HCT116 (cell line): ENCODE measurements at regions not wholly inside any gene's neighbourhood (a gene's known extent, or its start where the extent isn't known, plus 50 kb on each side); places are given as distances from the start of the nearest gene placed in this dataset.

Source experiments
- ATAC-seq: fragments of 200-7000 bp; cut with Tn5 transposase; 2 replicates; pipeline ENCODE4 v1.9.1; 2020; ENCODE audit warnings: mild to moderate bottlenecking, moderate library complexity
- BruUV-seq: library from RNA; stranded (reverse); fragments of 400-500 nt; replicated peaks from 2 replicates; lab custom pipeline; 2021; lab: Mats Ljungman, UMichigan
- CTCF ChIA-PET: fragments of 300-600 bp; sonication (Branson Sonifier 250); formaldehyde crosslinking; loops from one replicate; lab custom pipeline; 2021; ENCODE audit warnings: antibody characterized with exemption; lab: Charles Lee
- POLR2A ChIA-PET: fragments of 300-600, 350-600 bp; sonication (Branson Sonifier 250); formaldehyde crosslinking; loops from one replicate; lab custom pipeline; 2021; ENCODE audit warnings: antibody characterized with exemption; lab: Charles Lee
- RAD21 ChIA-PET, 2 experiments: fragments of 300-600 bp; sonication (Branson Sonifier 250); formaldehyde crosslinking; loops; one replicate each; lab custom pipeline; 2023; ENCODE audit warnings: low total read pairs in 2 of 2; ENCODE audit not compliant: uncharacterized antibody in 2 of 2, unreplicated experiment in 2 of 2, low non-redundant PET in 1 of 2; lab: Charles Lee
- DNase-seq: peaks from one replicate; pipeline ENCODE4 v3.0.0-alpha.2; 2010; ENCODE audit warnings: low read depth, low spot score
- H2AFZ ChIP-seq: fragments of 200-600 bp; shearing (Covaris generic), sonication (generic); 2 replicates; pipeline ENCODE4 v1.6.1; 2017; ENCODE audit warnings: low read depth, mixed run types, mixed read lengths, antibody characterized with exemption, low read length; ENCODE audit not compliant: poor library complexity, severe bottlenecking
- H3K27ac ChIP-seq: 2 replicates; pipeline ENCODE4 v1.5.1; 2012; ENCODE audit warnings: low read depth, low read length
- H3K27me3 ChIP-seq: fragments of 200-600 bp; sonication (generic); 2 replicates; pipeline ENCODE4 v1.6.1; 2016; ENCODE audit warnings: mixed run types, low read length, mixed read lengths; ENCODE audit not compliant: insufficient read depth
- H3K36me3 ChIP-seq, 2 experiments: fragments of 200-500 bp in 1 of 2; fragments of 200-600 bp in 1 of 2; sonication (Bioruptor generic) in 1 of 2; sonication (generic) in 1 of 2; 2 replicates each; pipeline versions ENCODE4 v1.5.1 to v1.6.1; 2014 to 2016; ENCODE audit warnings: low read length in 2 of 2, inconsistent platforms in 1 of 2, mixed read lengths in 1 of 2, mixed run types in 1 of 2; ENCODE audit not compliant: insufficient read depth in 2 of 2, control insufficient read depth in 1 of 2
- H3K4me1 ChIP-seq, 2 experiments: fragments of 200-600 bp in 1 of 2; sonication (generic) in 1 of 2; 2 replicates each; pipeline versions ENCODE4 v1.5.1 to v1.6.1; 2012 to 2017; ENCODE audit warnings: low read length in 2 of 2, inconsistent platforms in 1 of 2, mild to moderate bottlenecking in 1 of 2, mixed read lengths in 1 of 2, mixed run types in 1 of 2, moderate library complexity in 1 of 2; ENCODE audit not compliant: insufficient read depth in 2 of 2, control insufficient read depth in 1 of 2
- H3K4me2 ChIP-seq: fragments of 200-600 bp; sonication (generic); 2 replicates; pipeline ENCODE4 v1.6.1; 2017; ENCODE audit warnings: mixed run types, low read length, mixed read lengths
- H3K4me3 ChIP-seq, 2 experiments: fragments of 200-600 bp in 1 of 2; sonication (generic) in 1 of 2; replicated peaks in 1 of 2; 2 replicates each; pipeline ENCODE4 v1.5.1; 2011 to 2016; ENCODE audit warnings: low read length in 2 of 2, control low read depth in 1 of 2, low read depth in 1 of 2, mild to moderate bottlenecking in 1 of 2, mixed read lengths in 1 of 2, mixed run types in 1 of 2
- H3K79me2 ChIP-seq: fragments of 200-600 bp; sonication (generic); 2 replicates; pipeline ENCODE4 v1.6.1; 2017; ENCODE audit warnings: mild to moderate bottlenecking, mixed run types, low read length, moderate library complexity, mixed read lengths; ENCODE audit not compliant: insufficient read depth
- H3K9ac ChIP-seq: fragments of 200-600 bp; sonication (generic); 2 replicates; pipeline ENCODE4 v1.6.1; 2016; ENCODE audit warnings: low read length, mixed read lengths
- H3K9me2 ChIP-seq: fragments of 200-600 bp; sonication (generic), shearing (Covaris generic); 2 replicates; pipeline ENCODE4 v1.6.1; 2017; ENCODE audit warnings: mixed run types, mild to moderate bottlenecking, moderate library complexity; ENCODE audit not compliant: insufficient read depth
- H3K9me3 ChIP-seq, 2 experiments: fragments of 200-500 bp in 1 of 2; fragments of 200-600 bp in 1 of 2; sonication (Bioruptor generic) in 1 of 2; sonication (generic) in 1 of 2; 2 replicates each; pipeline ENCODE4 v1.6.1; 2014 to 2017; ENCODE audit warnings: low read length in 2 of 2, mixed read lengths in 2 of 2, inconsistent platforms in 1 of 2, low read depth in 1 of 2, mild to moderate bottlenecking in 1 of 2, mixed run types in 1 of 2, moderate library complexity in 1 of 2; ENCODE audit not compliant: control insufficient read depth in 1 of 2, insufficient read depth in 1 of 2
- H4K20me1 ChIP-seq: fragments of 200-600 bp; sonication (generic), shearing (Covaris generic); 2 replicates; pipeline ENCODE4 v1.6.1; 2017; ENCODE audit warnings: mixed run types, mild to moderate bottlenecking, moderate library complexity; ENCODE audit not compliant: insufficient read depth
- JUND ChIP-seq: IDR thresholded peaks from 2 replicates; pipeline ENCODE4 v1.6.1; 2012
- RAD21 ChIP-seq: IDR thresholded peaks from 2 replicates; pipeline ENCODE4 v1.6.1; 2012; ENCODE audit warnings: low read depth, mild to moderate bottlenecking
- SP1 ChIP-seq: IDR thresholded peaks from 2 replicates; pipeline ENCODE4 v1.6.1; 2012; ENCODE audit warnings: low read depth
- intact Hi-C: fragments of 100-400 bp; cut with micrococcal nuclease; formaldehyde crosslinking; loops from 2 replicates; pipeline ENCODE4 v1.10.0; 2022
- TF ChIP-seq, protein P1 (sequence below), 3 experiments: fragments of 200-600 bp in 1 of 3; sonication (generic) in 1 of 3; IDR thresholded peaks in 2 of 3; conservative IDR thresholded peaks in 1 of 3; 2 replicates each; pipeline ENCODE4 v1.5.1; 2012 to 2017; ENCODE audit warnings: low read depth in 2 of 3, low read length in 2 of 3, antibody characterized with exemption in 1 of 3, borderline replicate concordance in 1 of 3, control low read depth in 1 of 3, mild to moderate bottlenecking in 1 of 3, mixed read lengths in 1 of 3, mixed run types in 1 of 3, moderate library complexity in 1 of 3; ENCODE audit not compliant: insufficient read depth in 1 of 3
- TF ChIP-seq, protein P2 (sequence below): IDR thresholded peaks from 2 replicates; pipeline ENCODE4 v1.6.1; 2011; ENCODE audit warnings: mild to moderate bottlenecking, low read length, moderate library complexity; ENCODE audit not compliant: insufficient replicate concordance; ENCODE audit errors: extremely low read depth

DNA sequence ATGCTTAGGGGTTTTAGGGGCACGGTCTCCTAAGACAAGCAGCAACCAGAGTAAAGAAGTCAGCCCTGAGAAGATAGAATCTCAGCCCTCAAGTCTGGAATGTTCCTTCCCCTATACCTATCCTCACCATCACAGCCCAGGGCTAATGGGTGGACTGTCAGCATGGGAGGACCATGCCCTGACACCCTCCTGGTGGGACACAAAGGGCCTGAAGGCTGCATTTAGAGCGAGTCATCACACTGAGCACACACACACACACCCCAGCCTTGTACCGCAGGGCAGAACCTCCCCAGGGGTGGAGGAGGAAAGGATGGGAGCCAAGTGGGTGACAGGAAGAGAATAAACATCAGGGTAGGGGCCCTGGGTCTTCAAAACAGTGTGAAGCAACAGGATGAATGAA, 174.8 kb upstream of the SERP2 start:
- BruUV-seq = no TSS peak
- ChIA-PET CTCF (no interaction called here), RAD21 (interaction anchor here in 1 of 2 experiments (0.6 kb wide), 1 partner anchor 1358 kb away, joined by 3 read pairs; no protein-coding TSS in a partner anchor), POLR2A (no interaction called here)
- H3K79me2 ChIP-seq = no peaks in the 10 kb centered on the region
- H4K20me1 ChIP-seq = no peaks in the 10 kb centered on the region
- ATAC-seq (peak; percentile 86), DNase-seq (no peak)
- peaks cover 0 to 26% of the 10 kb centered on the region in 2 experiments; a peak in 2 of 4 replicates for H3K4me1 ChIP-seq
- no peaks in the 10 kb centered on the region for H3K27me3 ChIP-seq
- TF ChIP-seq, protein P1, sequence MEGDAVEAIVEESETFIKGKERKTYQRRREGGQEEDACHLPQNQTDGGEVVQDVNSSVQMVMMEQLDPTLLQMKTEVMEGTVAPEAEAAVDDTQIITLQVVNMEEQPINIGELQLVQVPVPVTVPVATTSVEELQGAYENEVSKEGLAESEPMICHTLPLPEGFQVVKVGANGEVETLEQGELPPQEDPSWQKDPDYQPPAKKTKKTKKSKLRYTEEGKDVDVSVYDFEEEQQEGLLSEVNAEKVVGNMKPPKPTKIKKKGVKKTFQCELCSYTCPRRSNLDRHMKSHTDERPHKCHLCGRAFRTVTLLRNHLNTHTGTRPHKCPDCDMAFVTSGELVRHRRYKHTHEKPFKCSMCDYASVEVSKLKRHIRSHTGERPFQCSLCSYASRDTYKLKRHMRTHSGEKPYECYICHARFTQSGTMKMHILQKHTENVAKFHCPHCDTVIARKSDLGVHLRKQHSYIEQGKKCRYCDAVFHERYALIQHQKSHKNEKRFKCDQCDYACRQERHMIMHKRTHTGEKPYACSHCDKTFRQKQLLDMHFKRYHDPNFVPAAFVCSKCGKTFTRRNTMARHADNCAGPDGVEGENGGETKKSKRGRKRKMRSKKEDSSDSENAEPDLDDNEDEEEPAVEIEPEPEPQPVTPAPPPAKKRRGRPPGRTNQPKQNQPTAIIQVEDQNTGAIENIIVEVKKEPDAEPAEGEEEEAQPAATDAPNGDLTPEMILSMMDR (IDR thresholded peaks at IDR 0.05 in 2 of 3, conservative IDR thresholded peaks at IDR 0.05 in 1 of 3; ENCODE audit: borderline replicate concordance in 1 of 3, insufficient read depth in 1 of 3, low read depth in 2 of 3, low read length in 2 of 3) = no peak
- TF ChIP-seq RAD21 (no peak), SP1 (peak; percentile 10; the same call in 1 of the 2 replicates), JUND (no peak)
- TF ChIP-seq, protein P2, sequence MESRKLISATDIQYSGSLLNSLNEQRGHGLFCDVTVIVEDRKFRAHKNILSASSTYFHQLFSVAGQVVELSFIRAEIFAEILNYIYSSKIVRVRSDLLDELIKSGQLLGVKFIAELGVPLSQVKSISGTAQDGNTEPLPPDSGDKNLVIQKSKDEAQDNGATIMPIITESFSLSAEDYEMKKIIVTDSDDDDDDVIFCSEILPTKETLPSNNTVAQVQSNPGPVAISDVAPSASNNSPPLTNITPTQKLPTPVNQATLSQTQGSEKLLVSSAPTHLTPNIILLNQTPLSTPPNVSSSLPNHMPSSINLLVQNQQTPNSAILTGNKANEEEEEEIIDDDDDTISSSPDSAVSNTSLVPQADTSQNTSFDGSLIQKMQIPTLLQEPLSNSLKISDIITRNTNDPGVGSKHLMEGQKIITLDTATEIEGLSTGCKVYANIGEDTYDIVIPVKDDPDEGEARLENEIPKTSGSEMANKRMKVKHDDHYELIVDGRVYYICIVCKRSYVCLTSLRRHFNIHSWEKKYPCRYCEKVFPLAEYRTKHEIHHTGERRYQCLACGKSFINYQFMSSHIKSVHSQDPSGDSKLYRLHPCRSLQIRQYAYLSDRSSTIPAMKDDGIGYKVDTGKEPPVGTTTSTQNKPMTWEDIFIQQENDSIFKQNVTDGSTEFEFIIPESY = no peak
- H3K9me2 ChIP-seq = no peaks in the 10 kb centered on the region
- H3K4me2 ChIP-seq = peak overlapping the region; percentile 48
- H3K27ac ChIP-seq = no peak overlapping the region
- H3K36me3 ChIP-seq = no peaks in the 10 kb centered on the region
- no peak overlapping the region for H3K9ac ChIP-seq
- intact Hi-C loops = no loop called here
- H3K9me3 ChIP-seq = no peaks in the 10 kb centered on the region
- H3K4me3 ChIP-seq = no peak overlapping the region; a peak in 1 of 4 replicates
- H2AFZ ChIP-seq = no peak overlapping the region
